Effector CD8-positive, alpha-beta T cell (primary cell): ENCODE measurements at regions not wholly inside any gene's neighbourhood (a gene's known extent, or its start where the extent isn't known, plus 50 kb on each side); places are given as distances from the start of the nearest gene placed in this dataset.

Source experiments
- DNase-seq: peaks from one replicate; lab custom pipeline; 2025; lab: John Stamatoyannopoulos, UW

DNA sequence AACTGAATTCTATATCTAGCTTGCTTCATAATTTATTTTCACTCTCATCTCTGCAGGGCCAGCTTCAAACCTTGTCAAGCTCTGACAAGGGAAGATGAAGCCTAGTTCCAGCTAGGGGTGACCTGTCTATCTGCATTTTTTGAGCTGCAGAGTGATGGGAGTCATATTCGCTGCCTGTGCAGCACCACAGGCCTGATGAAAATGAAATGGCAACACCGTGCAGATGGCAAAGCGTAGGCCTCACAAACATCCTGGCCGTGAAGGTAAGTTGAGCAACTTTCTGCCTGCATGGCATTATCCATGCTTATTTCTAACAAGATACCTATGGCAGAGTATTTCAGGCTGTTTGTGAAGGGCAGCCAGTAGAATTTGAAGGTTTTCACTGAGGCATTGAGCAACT lies 86.4 kb upstream of the C1QTNF9B start:
- DNase-seq, result no peak

- no peak for DNase-seq
Observed at GRCh38 chr13:23984546-23984945, 87.2 kb upstream of the C1QTNF9B start.

GRCh38 chr13:23985060-23985459 lies 87.8 kb upstream of the C1QTNF9B start:
- DNase-seq, result no peak

DNA sequence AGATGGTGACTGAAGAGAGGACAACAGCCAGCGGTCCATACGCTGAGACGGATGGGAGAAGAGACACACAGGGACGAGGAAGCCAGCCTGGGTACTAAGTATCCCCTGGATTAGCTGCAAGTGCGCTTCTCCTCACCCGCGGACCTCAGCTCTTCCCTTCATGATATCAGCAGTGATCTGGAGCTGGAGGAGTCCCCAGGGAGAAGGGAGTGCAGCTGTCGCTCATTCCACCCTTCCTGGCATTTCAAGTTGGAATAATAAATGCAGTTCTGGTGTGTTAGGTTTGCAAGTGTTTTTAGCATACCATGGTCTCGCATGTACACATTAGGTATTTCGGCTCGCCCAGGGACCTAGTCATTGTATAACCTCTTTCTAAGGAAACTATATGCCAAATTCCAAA lies 88.5 kb upstream of the C1QTNF9B start:
- no peak for DNase-seq

GRCh38 chr13:23986619-23987018 lies 89.3 kb upstream of the C1QTNF9B start:
- DNase-seq, result no peak

DNA sequence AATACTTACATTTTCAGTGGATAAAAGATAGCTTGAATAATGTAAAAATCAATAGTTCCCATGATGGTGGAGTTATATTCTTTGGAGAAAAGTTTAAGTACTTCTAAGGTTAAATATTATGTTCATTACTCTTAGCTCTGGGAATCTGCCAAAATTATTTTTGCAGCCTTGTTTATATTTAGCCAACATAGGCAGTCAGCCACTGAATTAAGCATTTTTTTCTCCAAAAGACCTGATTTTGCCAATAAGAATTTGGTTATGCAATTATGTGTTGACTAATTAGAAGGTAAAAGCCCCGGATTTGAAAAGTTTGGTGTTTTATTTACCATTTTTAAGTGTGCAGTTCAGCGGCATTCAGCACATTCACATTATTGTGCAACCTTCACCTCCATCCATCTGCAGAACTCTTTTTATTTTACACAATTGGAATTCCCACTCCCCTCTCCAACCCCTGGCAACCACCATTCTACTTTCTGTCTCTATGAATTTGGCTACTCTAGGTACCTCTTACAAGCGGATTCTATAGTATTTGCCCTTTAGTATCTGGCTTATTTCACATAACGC lies 90.1 kb upstream of the C1QTNF9B start:
- DNase-seq, result no peak

DNA sequence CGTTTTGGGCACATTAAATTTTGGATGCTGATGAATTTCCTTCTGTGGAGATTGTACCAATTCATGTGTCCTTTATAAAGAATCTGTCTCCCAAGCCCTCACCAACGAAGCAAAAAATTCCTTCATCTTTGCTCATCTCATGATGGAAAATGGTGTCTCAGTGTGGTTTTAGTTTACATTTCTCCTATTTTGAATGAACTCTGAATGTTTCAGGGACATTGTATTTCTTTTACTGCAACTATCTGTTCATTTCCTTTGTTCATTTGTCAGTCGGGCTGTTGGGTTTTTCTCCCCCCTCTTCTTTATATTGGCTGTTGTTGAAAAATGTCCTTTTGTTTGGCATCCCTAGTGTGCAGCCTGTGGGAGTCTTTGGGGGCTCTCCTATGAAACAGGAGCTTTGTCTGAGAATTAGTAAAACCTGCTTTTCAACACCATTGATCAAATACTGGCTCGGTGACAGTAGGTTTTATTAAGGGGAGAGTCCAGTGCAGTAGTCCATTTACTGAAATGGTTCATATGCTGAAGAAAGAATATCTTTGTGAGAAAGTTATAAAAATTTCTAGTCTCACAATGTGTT lies 91.3 kb upstream of the C1QTNF9B start:
- DNase-seq, result no peak

GRCh38 chr13:23990455-23990854 lies 93.2 kb upstream of the C1QTNF9B start:
- no peak for DNase-seq

DNA sequence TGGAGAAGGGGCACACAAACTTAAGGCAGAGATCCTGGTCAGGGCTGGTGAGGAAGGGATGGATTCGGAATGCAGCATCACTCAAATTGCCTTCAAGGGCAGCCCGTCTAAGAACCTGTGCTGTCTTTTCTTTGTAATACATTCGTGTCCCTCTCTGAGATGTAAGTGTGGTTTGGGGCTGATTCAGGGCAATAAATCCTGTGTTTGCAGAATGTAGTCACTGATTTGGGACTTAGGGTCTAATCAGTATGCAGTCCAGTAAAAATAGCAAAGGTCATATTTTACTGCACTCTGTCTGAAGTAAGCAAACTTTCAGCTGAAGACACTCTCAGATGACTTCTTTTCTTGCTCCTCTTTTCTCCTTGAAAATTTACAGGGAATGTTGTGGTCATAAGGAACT lies 93.8 kb upstream of the C1QTNF9B start:
- DNase-seq, result no peak

DNA sequence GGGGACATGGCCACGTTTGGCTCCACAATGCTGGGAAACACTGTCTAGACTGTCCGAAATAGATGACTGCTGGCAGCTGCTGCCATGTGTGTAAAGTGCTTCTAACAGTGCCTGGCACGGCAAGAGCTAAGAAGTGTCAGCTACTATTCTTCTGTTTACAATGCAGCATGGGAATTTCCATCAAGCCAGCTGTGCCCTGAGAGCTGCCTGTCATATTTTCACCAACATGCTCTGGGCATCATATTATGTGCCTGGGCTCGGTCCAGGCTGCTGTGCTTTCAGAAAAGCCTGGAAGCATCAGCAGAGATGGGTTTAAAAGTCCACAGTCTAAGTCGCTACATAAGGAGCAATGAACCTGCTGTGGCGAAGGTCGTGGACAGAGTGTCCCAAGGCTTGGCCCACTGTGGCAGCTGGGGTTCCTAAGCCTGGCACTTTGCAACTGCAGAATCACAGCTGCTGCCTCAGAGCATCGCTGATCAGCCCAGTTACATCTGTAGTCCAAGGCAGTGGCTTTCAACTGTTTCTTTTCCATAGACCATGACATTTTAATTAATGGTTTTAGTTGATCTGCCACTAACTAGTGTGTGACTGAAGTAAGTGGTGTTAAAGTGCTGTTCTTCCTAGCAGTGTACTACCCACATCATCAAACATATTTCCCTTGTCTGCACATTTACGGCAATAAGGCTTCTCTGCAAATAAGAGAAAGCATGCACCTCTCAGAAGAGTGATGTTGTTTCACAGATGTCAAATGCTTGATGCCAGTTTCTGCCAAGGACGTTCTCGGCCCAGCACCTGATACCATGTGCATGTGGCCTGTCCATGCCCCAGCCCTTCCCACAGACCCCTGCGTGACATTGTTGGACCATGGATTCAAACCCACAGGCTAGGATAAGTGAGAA lies 95.7 kb upstream of the C1QTNF9B start:
- no peak for DNase-seq

DNA sequence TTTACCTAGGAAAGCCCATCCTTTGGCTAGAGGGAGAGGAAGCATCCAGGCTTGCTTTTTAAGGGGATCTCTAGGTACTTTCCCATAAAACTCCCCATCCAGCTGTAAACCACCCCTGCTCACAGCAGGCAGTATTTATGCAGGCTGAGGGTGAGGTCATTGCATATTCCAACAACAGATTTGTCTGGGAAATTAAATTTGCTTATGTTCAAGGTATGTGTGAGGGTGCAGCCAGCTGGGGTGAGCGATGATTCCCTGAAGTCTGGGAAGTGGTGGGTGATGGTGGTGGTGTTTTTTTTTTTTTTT lies 96.3 kb upstream of the C1QTNF9B start:
- no peak for DNase-seq

DNA sequence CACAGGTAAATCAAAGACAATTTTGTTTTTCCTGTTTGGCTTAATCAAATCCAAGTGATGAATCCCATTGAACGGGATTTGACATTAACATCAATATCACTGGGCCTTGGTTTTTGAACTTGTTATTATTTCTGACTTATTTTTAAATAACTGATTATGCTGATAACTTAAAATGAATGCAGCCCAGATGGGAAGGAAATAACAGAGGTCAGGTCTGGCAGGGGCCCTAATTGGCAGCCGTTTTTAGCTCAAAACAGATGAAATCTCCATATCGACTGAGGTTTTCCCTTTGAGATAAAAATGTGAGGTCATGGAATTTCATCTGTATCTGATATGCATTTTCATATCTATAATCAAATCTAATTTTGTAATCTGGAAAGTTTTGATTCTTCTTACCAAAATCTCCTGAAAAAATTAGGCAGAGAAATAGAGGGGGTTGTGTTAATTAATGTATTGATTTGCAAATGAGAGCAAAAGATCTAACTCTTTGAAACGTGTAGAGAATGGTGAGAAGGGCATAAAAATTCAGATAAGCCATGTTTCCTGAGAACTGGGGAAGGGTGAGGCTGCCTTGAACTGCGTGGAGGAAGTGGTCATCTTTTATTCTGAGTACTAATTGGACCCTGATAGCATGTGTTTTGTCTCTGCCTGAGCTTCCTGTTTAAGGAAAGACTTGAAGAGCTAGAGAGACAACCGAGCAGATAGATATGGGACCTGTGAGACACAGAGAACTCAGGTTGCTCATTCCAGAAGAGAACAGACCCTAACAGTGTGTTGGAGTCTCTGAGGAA lies 98.2 kb upstream of the C1QTNF9B start:
- DNase-seq, result no peak

DNA sequence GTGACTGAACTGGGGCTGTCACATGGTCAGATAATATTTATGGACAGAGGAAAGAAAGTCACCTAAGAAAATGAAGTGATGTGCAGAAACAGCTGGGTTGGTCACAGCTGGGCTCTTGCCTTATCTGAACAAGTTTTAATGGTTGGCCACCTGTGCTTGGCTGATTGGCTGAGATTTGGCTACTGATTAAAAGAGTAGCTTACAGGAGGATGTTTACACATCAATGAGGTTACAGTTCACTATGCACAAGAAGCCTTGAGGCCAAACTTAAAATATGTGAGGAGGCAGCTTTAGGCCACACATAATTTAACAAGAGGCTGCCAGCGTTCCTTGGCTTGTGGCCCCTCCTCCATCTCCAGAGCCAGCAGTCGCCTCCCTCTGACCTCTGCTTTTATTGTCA lies 99.2 kb upstream of the C1QTNF9B start:
- DNase-seq, result no peak

DNA sequence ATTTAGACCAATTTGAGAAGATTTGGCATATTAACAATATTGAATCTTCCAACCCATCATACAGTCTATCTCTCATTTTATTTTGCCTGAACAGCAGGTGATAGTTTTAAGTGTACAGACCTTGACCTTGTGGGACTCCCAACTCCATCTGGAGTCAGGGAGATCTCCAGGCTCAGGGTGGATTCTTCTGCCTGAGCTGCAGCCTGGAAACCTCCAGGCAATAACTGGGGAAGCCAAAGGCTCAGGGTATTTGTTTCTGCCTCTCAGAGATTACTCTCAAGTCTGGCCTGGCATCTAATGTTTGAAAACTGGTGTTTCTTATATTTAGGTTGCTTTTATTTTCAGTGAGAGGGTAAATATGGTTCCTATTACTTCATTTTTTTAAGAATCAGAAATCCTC lies 102.1 kb upstream of the C1QTNF9B start:
- DNase-seq, result no peak

- DNase-seq, result no peak
Observed at GRCh38 chr13:24002206-24002815, 105.0 kb upstream of the C1QTNF9B start.

- no peak for DNase-seq
Observed at GRCh38 chr13:24004142-24004899, 107.0 kb upstream of the C1QTNF9B start.

- no peak for DNase-seq
Observed at GRCh38 chr13:24004971-24005370, 107.7 kb upstream of the C1QTNF9B start.

DNA sequence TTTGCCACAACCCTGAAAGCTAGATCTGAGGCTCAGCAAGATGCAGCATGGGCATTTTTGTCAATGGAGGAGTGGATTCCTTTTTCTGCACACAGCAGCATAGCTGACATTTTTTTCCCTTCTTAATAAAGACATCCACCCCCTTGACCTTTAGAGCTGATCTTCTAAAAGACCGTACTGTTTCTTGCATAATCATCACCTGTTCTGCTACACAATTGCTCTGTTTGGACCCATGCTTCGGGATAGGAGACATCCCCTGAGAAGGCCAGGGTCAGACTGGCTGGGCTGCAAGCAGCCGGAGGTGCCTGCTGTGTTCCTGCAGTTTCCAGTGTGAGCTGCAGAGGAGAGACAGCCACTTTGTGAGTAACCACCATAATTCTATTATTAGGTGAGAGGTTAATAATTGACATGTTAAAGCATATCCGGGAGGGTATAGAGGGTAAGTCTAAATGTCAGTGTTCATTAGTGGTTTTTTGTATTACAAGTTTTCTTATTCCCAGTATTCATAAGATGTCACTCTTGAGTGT lies 108.5 kb upstream of the C1QTNF9B start:
- DNase-seq, result no peak

DNA sequence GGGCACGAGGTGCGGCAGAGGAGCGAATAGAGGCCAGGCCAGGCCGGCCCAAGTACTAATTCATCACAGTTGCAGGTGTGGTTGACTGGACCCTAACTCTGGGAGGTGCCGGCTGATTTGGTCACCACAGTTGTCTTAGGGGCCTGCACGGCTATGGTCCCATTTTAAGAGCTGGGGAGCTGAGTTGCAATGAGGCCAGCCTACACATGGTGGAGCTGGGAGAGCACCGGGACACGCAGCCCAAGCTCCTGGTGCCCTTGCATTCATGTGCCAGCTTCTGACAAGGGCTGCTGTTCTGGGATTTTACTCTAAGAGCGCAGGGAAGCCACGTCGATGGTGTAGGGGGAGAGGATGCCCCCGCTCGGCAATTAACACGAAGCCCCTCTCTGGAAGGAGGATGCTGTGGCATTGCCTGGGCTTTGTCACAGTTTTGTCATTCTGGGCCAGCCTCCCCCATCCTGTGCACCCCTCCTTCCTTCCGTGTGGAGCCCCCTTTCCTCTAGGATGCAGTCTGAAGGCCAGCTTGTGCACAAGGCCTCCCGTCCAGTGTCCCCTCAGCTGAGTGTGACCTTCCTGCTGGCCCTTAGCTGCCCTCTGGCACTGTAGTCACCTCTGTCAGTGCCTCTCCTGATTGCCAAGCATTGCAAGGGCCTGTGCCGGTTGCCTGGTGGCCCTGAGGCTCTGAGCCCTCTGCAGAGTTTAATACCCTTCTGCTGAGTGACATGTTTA lies 109.4 kb upstream of the C1QTNF9B start:
- no peak for DNase-seq

- DNase-seq, result no peak
Observed at GRCh38 chr13:24007979-24008620, 110.8 kb upstream of the C1QTNF9B start.
